NCI-H2029 treated with DMSO at 0.1 percent for 48 hours (cell line): ENCODE measurements at regions not wholly inside any gene's neighbourhood (a gene's known extent, or its start where the extent isn't known, plus 50 kb on each side); places are given as distances from the start of the nearest gene placed in this dataset.

ENCODE experiments used
- DNase-seq: peaks from one replicate; lab custom pipeline; 2025; lab: John Stamatoyannopoulos, UW

GRCh38 chr18:41353777-41354528 is 601.1 kb upstream of the PIK3C3 start:
- no peak for DNase-seq

GRCh38 chr18:41351430-41351829 is 603.6 kb upstream of the PIK3C3 start:
- DNase-seq: no peak

- no peak for DNase-seq
These were observed 608.0 kb upstream of the PIK3C3 start for GRCh38 chr18:41347057-41347456.

GRCh38 chr18:41343808-41344207 is 611.2 kb upstream of the PIK3C3 start:
- no peak for DNase-seq

GRCh38 chr18:41338341-41338740 is 616.7 kb upstream of the PIK3C3 start:
- DNase-seq: no peak

- DNase-seq: no peak
These were observed 623.4 kb upstream of the PIK3C3 start for GRCh38 chr18:41331661-41332060.

- DNase-seq: no peak
These were observed 628.7 kb upstream of the PIK3C3 start for GRCh38 chr18:41326311-41326710.

- DNase-seq: no peak
These were observed 630.1 kb upstream of the PIK3C3 start for GRCh38 chr18:41324934-41325333.

GRCh38 chr18:41324020-41324791 is 630.8 kb upstream of the PIK3C3 start:
- DNase-seq: no peak

- no peak for DNase-seq
These were observed 632.0 kb upstream of the PIK3C3 start for GRCh38 chr18:41323044-41323443.

- no peak for DNase-seq
These were observed 634.9 kb upstream of the PIK3C3 start for GRCh38 chr18:41320100-41320499.

- DNase-seq: no peak
These were observed 639.9 kb upstream of the PIK3C3 start for GRCh38 chr18:41315134-41315533.

GRCh38 chr18:41311571-41312547 is 643.2 kb upstream of the PIK3C3 start:
- no peak for DNase-seq

- no peak for DNase-seq
These were observed 657.3 kb upstream of the PIK3C3 start for GRCh38 chr18:41297740-41298139.

- DNase-seq: no peak
These were observed 685.7 kb upstream of the PIK3C3 start for GRCh38 chr18:41269294-41269693.

GRCh38 chr18:41268271-41268670 is 686.8 kb upstream of the PIK3C3 start:
- no peak for DNase-seq

- DNase-seq: no peak
These were observed 688.4 kb upstream of the PIK3C3 start for GRCh38 chr18:41266616-41267015.

- DNase-seq: no peak
These were observed 688.8 kb upstream of the PIK3C3 start for GRCh38 chr18:41266204-41266603.

- DNase-seq: no peak
These were observed 690.0 kb upstream of the PIK3C3 start for GRCh38 chr18:41265047-41265446.

- no peak for DNase-seq
These were observed 691.1 kb upstream of the PIK3C3 start for GRCh38 chr18:41263956-41264355.

GRCh38 chr18:41262688-41263087 is 692.3 kb upstream of the PIK3C3 start:
- no peak for DNase-seq

GRCh38 chr18:41244591-41245037 is 710.4 kb upstream of the PIK3C3 start:
- DNase-seq: no peak
